Neuronal stem cell (in vitro differentiated cells): ENCODE measurements at regions not wholly inside any gene's neighbourhood (a gene's known extent, or its start where the extent isn't known, plus 50 kb on each side); places are given as distances from the start of the nearest gene placed in this dataset.

Experiments
- DNase-seq: peaks from one replicate; pipeline ENCODE4 v3.0.0-alpha.2; 2013; ENCODE audit warnings: low spot score
- H2AFZ ChIP-seq: one replicate; pipeline ENCODE4 v1.6.1; 2013; ENCODE audit warnings: mild to moderate bottlenecking, low read length, inconsistent platforms
- H2AK5ac ChIP-seq: 2 replicates; pipeline ENCODE4 v1.6.1; 2013; ENCODE audit warnings: low read depth, mild to moderate bottlenecking, inconsistent platforms, low read length, moderate library complexity, mixed read lengths
- H2BK120ac ChIP-seq: 2 replicates; pipeline ENCODE4 v1.6.1; 2013; ENCODE audit warnings: low read depth, mild to moderate bottlenecking, inconsistent platforms, low read length, moderate library complexity, mixed read lengths
- H2BK12ac ChIP-seq: one replicate; pipeline ENCODE4 v1.6.1; 2013; ENCODE audit warnings: low read length, inconsistent platforms
- H2BK15ac ChIP-seq: 2 replicates; pipeline ENCODE4 v1.6.1; 2013; ENCODE audit warnings: mild to moderate bottlenecking, low read length, inconsistent platforms, mixed read lengths
- H2BK5ac ChIP-seq: one replicate; pipeline ENCODE4 v1.6.1; 2013; ENCODE audit warnings: inconsistent platforms, mild to moderate bottlenecking, low read length, moderate library complexity
- H3K14ac ChIP-seq: one replicate; pipeline ENCODE4 v1.6.1; 2013; ENCODE audit warnings: low read length, inconsistent platforms
- H3K18ac ChIP-seq: 2 replicates; pipeline ENCODE4 v1.6.1; 2013; ENCODE audit warnings: low read length, inconsistent platforms
- H3K23ac ChIP-seq: 2 replicates; pipeline ENCODE4 v1.6.1; 2013; ENCODE audit warnings: low read depth, mild to moderate bottlenecking, mixed read lengths, low read length, inconsistent platforms; ENCODE audit not compliant: poor library complexity
- H3K27ac ChIP-seq: replicated peaks from 3 replicates; pipeline ENCODE4 v1.5.1; 2013; ENCODE audit warnings: low read length, inconsistent platforms
- H3K27me3 ChIP-seq, 3 experiments: 2 replicates each; pipeline ENCODE4 v1.6.1; 2013; ENCODE audit warnings: low read length in 3 of 3, mild to moderate bottlenecking in 2 of 3, inconsistent platforms in 1 of 3, low read depth in 1 of 3, mixed read lengths in 1 of 3, moderate library complexity in 1 of 3; ENCODE audit not compliant: control insufficient read depth in 3 of 3, insufficient read depth in 3 of 3
- H3K36me3 ChIP-seq, 2 donors: replicated peaks in 1 of 2; 2 replicates each; pipeline ENCODE4 v1.6.1; 2013; ENCODE audit warnings: low read length in 2 of 2; ENCODE audit not compliant: control insufficient read depth in 2 of 2, insufficient read depth in 2 of 2
- H3K4ac ChIP-seq: 2 replicates; pipeline ENCODE4 v1.6.1; 2013; ENCODE audit warnings: inconsistent platforms, mild to moderate bottlenecking, low read length, moderate library complexity
- H3K4me1 ChIP-seq, 2 donors: 1 replicate in 1 of 2; 2 replicates in 1 of 2; pipeline ENCODE4 v1.6.1; 2013; ENCODE audit warnings: low read length in 2 of 2, low read depth in 1 of 2; ENCODE audit not compliant: control insufficient read depth in 2 of 2, insufficient read depth in 1 of 2
- H3K4me2 ChIP-seq: one replicate; pipeline ENCODE4 v1.6.1; 2013; ENCODE audit warnings: mild to moderate bottlenecking, low read length, inconsistent platforms; ENCODE audit not compliant: insufficient read depth, poor library complexity, severe bottlenecking
- H3K4me3 ChIP-seq, 2 donors: 2 replicates each; pipeline ENCODE4 v1.5.1; 2013; ENCODE audit warnings: low read length in 2 of 2, mild to moderate bottlenecking in 2 of 2, inconsistent platforms in 1 of 2, moderate library complexity in 1 of 2
- H3K79me1 ChIP-seq: one replicate; pipeline ENCODE4 v1.6.1; 2013; ENCODE audit warnings: low read depth, mild to moderate bottlenecking, inconsistent platforms, low read length, moderate library complexity
- H3K9ac ChIP-seq: one replicate; pipeline ENCODE4 v1.6.1; 2013; ENCODE audit warnings: mild to moderate bottlenecking, low read depth, low read length, inconsistent platforms; ENCODE audit not compliant: poor library complexity
- H3K9me3 ChIP-seq, 2 donors: replicated peaks in 1 of 2; 2 replicates each; pipeline versions ENCODE3 to v1.6.1; 2013; ENCODE audit warnings: low read length in 2 of 2, mild to moderate bottlenecking in 2 of 2, inconsistent platforms in 1 of 2, low read depth in 1 of 2, mixed read lengths in 1 of 2, moderate library complexity in 1 of 2; ENCODE audit not compliant: control insufficient read depth in 2 of 2, insufficient read depth in 1 of 2
- H4K8ac ChIP-seq: one replicate; pipeline ENCODE4 v1.6.1; 2013; ENCODE audit warnings: low read depth, mild to moderate bottlenecking, inconsistent platforms, low read length, moderate library complexity
- H4K91ac ChIP-seq: one replicate; pipeline ENCODE4 v1.6.1; 2013; ENCODE audit warnings: low read length, low read depth, mild to moderate bottlenecking, inconsistent platforms; ENCODE audit not compliant: poor library complexity
- WGBS, 2 donors: extraction: QIAGEN DNeasy Blood & Tissue Kit; methylation state at CpG; one replicate each; pipeline ENCODE4 v1.1.7; 2013; ENCODE audit warnings: missing lambda C conversion rate in 2 of 2, mixed read lengths in 1 of 2; ENCODE audit not compliant: insufficient read length in 2 of 2, insufficient replicate concordance in 1 of 2; ENCODE audit errors: extremely low coverage in 2 of 2; 5-methylcytosine and 5-hydroxymethylcytosine counted together

GRCh38 chr6:103210686-103211085 lies 1649.0 kb downstream of the HACE1 start:
- Histone ChIP-seq H3K9ac (no peak overlapping the region), H2BK5ac (no peak overlapping the region), H4K91ac (no peak overlapping the region), H3K23ac (no peak overlapping the region), H2BK120ac (no peak overlapping the region), H2AFZ (no peak overlapping the region), H3K18ac (no peak overlapping the region), H4K8ac (no peak overlapping the region), H3K4ac (no peak overlapping the region), H2AK5ac (no peak overlapping the region), H3K4me2 (no peak overlapping the region), H3K14ac (no peak overlapping the region), H3K27ac (no peak overlapping the region), H3K27me3 (no peaks in the 10 kb centered on the region), H3K79me1 (no peaks in the 10 kb centered on the region), H3K36me3 (no peaks in the 10 kb centered on the region), H3K4me1 (no peaks in the 10 kb centered on the region), H3K9me3 (no peaks in the 10 kb centered on the region), H2BK12ac (no peak overlapping the region), H2BK15ac (no peak overlapping the region), H3K4me3 (no peak overlapping the region)
- WGBS, 2 donors = no CpG with 5 or more reads among the region's 2 CpGs
- DNase-seq = no peak

GRCh38 chr6:103198386-103198785 lies 1661.3 kb downstream of the HACE1 start:
- no peaks in the 10 kb centered on the region for H3K9me3 ChIP-seq
- WGBS, 2 donors = no CpG with 5 or more reads among the region's 6 CpGs

GRCh38 chr6:103193413-103193812 lies 1666.3 kb downstream of the HACE1 start:
- no peaks in the 10 kb centered on the region for H3K79me1 ChIP-seq
- no peak overlapping the region for H3K27ac ChIP-seq
- H2BK5ac ChIP-seq = no peak overlapping the region
- H3K4me1 ChIP-seq = no peaks in the 10 kb centered on the region
- H3K9me3 ChIP-seq = no peaks in the 10 kb centered on the region
- no peak overlapping the region for H3K18ac ChIP-seq
- H2BK15ac ChIP-seq = no peak overlapping the region
- H2BK12ac ChIP-seq = no peak overlapping the region
- H3K14ac ChIP-seq = no peak overlapping the region
- no peak overlapping the region for H3K9ac ChIP-seq
- H3K4ac ChIP-seq = no peak overlapping the region
- H2AFZ ChIP-seq = no peak overlapping the region
- no peak overlapping the region for H3K4me2 ChIP-seq
- no peak overlapping the region for H2BK120ac ChIP-seq
- no peak overlapping the region for H3K23ac ChIP-seq
- H3K36me3 ChIP-seq = no peaks in the 10 kb centered on the region
- no peak overlapping the region for H4K8ac ChIP-seq
- no CpG with 5 or more reads among the region's 3 CpGs for WGBS, 2 donors
- no peak overlapping the region for H2AK5ac ChIP-seq
- no peak overlapping the region for H3K4me3 ChIP-seq
- no peaks in the 10 kb centered on the region for H3K27me3 ChIP-seq
- no peak overlapping the region for H4K91ac ChIP-seq
- DNase-seq = no peak

More at GRCh38 chr6:103198386-103198785, 1661.3 kb downstream of the HACE1 start:
- DNase-seq = no peak
- no peak overlapping the region for H2BK12ac ChIP-seq
- no peak overlapping the region for H2BK5ac ChIP-seq
- H2AK5ac ChIP-seq = no peak overlapping the region
- no peaks in the 10 kb centered on the region for H3K36me3 ChIP-seq
- H3K18ac ChIP-seq = no peak overlapping the region
- no peak overlapping the region for H2BK120ac ChIP-seq
- H3K79me1 ChIP-seq = no peaks in the 10 kb centered on the region
- H2BK15ac ChIP-seq = no peak overlapping the region
- H2AFZ ChIP-seq = no peak overlapping the region
- H4K91ac ChIP-seq = no peak overlapping the region
- no peak overlapping the region for H3K27ac ChIP-seq
- no peaks in the 10 kb centered on the region for H3K27me3 ChIP-seq
- H3K23ac ChIP-seq = no peak overlapping the region
- no peak overlapping the region for H4K8ac ChIP-seq
- H3K4me2 ChIP-seq = no peak overlapping the region
- no peak overlapping the region for H3K9ac ChIP-seq
- H3K4me1 ChIP-seq = no peaks in the 10 kb centered on the region
- H3K4me3 ChIP-seq = no peak overlapping the region
- H3K14ac ChIP-seq = no peak overlapping the region
- no peak overlapping the region for H3K4ac ChIP-seq

GRCh38 chr6:103191391-103192093 lies 1668.2 kb downstream of the HACE1 start:
- no peaks in the 10 kb centered on the region for H3K27me3 ChIP-seq
- no peak overlapping the region for H2BK120ac ChIP-seq
- H2BK15ac ChIP-seq = no peak overlapping the region
- no peaks in the 10 kb centered on the region for H3K4me1 ChIP-seq
- no peak overlapping the region for H3K14ac ChIP-seq
- H2AFZ ChIP-seq = no peak overlapping the region
- H3K27ac ChIP-seq = no peak overlapping the region
- H4K91ac ChIP-seq = no peak overlapping the region
- no peak overlapping the region for H4K8ac ChIP-seq
- no peaks in the 10 kb centered on the region for H3K36me3 ChIP-seq
- no peak for DNase-seq
- H3K9me3 ChIP-seq = no peaks in the 10 kb centered on the region
- H2BK12ac ChIP-seq = no peak overlapping the region
- H2AK5ac ChIP-seq = no peak overlapping the region
- H3K4me3 ChIP-seq = no peak overlapping the region
- no peak overlapping the region for H3K18ac ChIP-seq
- no peak overlapping the region for H3K9ac ChIP-seq
- H3K79me1 ChIP-seq = no peaks in the 10 kb centered on the region
- no peak overlapping the region for H2BK5ac ChIP-seq
- H3K4me2 ChIP-seq = no peak overlapping the region
- no peak overlapping the region for H3K23ac ChIP-seq
- H3K4ac ChIP-seq = no peak overlapping the region
- WGBS, 2 donors = no CpG with 5 or more reads among the region's 2 CpGs
